ENCODE measurements at regions not wholly inside any gene's neighbourhood (a gene's known extent, or its start where the extent isn't known, plus 50 kb on each side); places are given as distances from the start of the nearest gene placed in this dataset.

DNA sequence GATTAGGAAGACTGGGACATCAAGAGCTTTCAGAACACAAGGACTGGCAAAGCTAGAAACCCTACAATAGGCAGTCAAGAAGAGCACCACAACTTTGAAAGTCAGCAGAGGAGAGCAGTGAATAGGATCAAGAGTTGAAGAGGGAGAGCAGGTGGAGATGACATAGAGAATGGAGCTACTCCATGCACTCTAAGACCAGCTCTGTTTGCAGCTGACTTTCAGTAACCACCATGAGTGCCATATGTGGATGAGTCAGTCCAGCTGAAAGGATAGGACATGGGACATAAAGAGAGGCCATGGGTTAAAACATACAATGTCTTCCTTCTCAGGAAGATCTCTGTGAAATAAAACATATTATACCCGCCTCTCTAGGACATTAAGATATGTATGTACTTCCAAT lies 289.1 kb upstream of the KLF4 start:
- no peak for TF ChIP-seq EZH2 (IDR thresholded peaks at IDR 0.05; ENCODE audit: insufficient read depth, low read length)
- TF ChIP-seq CTCF (IDR thresholded peaks at IDR 0.05; ENCODE audit: insufficient read depth, low read depth, low read length), result no peak

Data from astrocyte (in vitro differentiated cells and primary cell).